Endothelial cell of umbilical vein (primary cell): ENCODE measurements at regions not wholly inside any gene's neighbourhood (a gene's known extent, or its start where the extent isn't known, plus 50 kb on each side); places are given as distances from the start of the nearest gene placed in this dataset.

Experiments used
- BruUV-seq: library from RNA; stranded (reverse); fragments of 400-500 nt; replicated peaks from 2 replicates; lab custom pipeline; 2021; lab: Mats Ljungman, UMichigan
- CTCF ChIA-PET: fragments of 300-600, 350-600 bp; sonication (Branson Sonifier 250); formaldehyde crosslinking; loops from one replicate; lab custom pipeline; 2021; ENCODE audit warnings: antibody characterized with exemption, inconsistent platforms; lab: Charles Lee
- POLR2A ChIA-PET: fragments of 300-600, 350-600 bp; sonication (Branson Sonifier 250); formaldehyde crosslinking; loops from one replicate; lab custom pipeline; 2021; ENCODE audit warnings: antibody characterized with exemption, inconsistent platforms; lab: Charles Lee
- DNase-seq: peaks from one replicate; pipeline ENCODE4 v3.0.0-alpha.2; 2011; ENCODE audit warnings: low read depth, low spot score
- FAIRE-seq: peaks from 2 replicates; lab custom pipeline; 2011; peaks lifted over from hg19 to GRCh38; lab: Jason Lieb, UNC
- H2AFZ ChIP-seq: 2 replicates; pipeline ENCODE4 v1.6.0; 2012; ENCODE audit warnings: low read depth, low read length, control low read depth, inconsistent platforms
- H3K27ac ChIP-seq: 2 replicates; pipeline ENCODE4 v1.5.1; 2011; ENCODE audit warnings: low read depth, mild to moderate bottlenecking, control low read depth, low read length, moderate library complexity; ENCODE audit not compliant: insufficient read depth
- H3K27me3 ChIP-seq, 2 experiments: 2 replicates each; pipeline versions ENCODE4 v1.6.0 to v1.6.1; 2011; ENCODE audit warnings: low read length in 2 of 2, mixed read lengths in 1 of 2; ENCODE audit not compliant: control insufficient read depth in 2 of 2, insufficient read depth in 2 of 2
- H3K36me3 ChIP-seq, 2 experiments: 2 replicates in 1 of 2; 3 replicates in 1 of 2; pipeline ENCODE4 v1.5.1; 2011; ENCODE audit warnings: low read length in 2 of 2, mild to moderate bottlenecking in 1 of 2, moderate library complexity in 1 of 2; ENCODE audit not compliant: control insufficient read depth in 2 of 2, insufficient read depth in 2 of 2; ENCODE audit errors: extremely low read depth in 1 of 2
- H3K4me1 ChIP-seq: 3 replicates; pipeline ENCODE4 v1.5.1; 2011; ENCODE audit warnings: mild to moderate bottlenecking, low read length; ENCODE audit not compliant: control insufficient read depth, insufficient read depth; ENCODE audit errors: extremely low read depth
- H3K4me2 ChIP-seq: 2 replicates; pipeline ENCODE4 v1.6.1; 2011; ENCODE audit warnings: low read length, control low read depth, mixed read lengths; ENCODE audit not compliant: insufficient read depth
- H3K4me3 ChIP-seq, 3 experiments: fragments of 200-600 bp in 1 of 3; sonication (generic), shearing (Covaris generic) in 1 of 3; replicated peaks in 1 of 3; 2 replicates each; pipeline ENCODE4 v1.5.1; 2011 to 2016; ENCODE audit warnings: control low read depth in 3 of 3, low read length in 3 of 3, mild to moderate bottlenecking in 2 of 3, inconsistent platforms in 1 of 3, low read depth in 1 of 3, moderate library complexity in 1 of 3; ENCODE audit not compliant: insufficient read depth in 1 of 3
- H3K79me2 ChIP-seq: 2 replicates; pipeline ENCODE4 v1.6.0; 2012; ENCODE audit warnings: low read length, inconsistent platforms; ENCODE audit not compliant: control insufficient read depth, insufficient read depth
- H3K9ac ChIP-seq: replicated peaks from 2 replicates; pipeline ENCODE3; 2011; ENCODE audit warnings: low read length, control low read depth; ENCODE audit not compliant: insufficient read depth; ENCODE audit errors: extremely low read depth
- H3K9me1 ChIP-seq: replicated peaks from 3 replicates; pipeline ENCODE4 v1.6.0; 2011; ENCODE audit warnings: mild to moderate bottlenecking, low read length; ENCODE audit not compliant: control insufficient read depth, insufficient read depth; ENCODE audit errors: extremely low read depth
- H3K9me3 ChIP-seq: replicated peaks from 2 replicates; pipeline ENCODE4 v1.5.1; 2012; ENCODE audit warnings: low read length, inconsistent platforms; ENCODE audit not compliant: control insufficient read depth, insufficient read depth
- H4K20me1 ChIP-seq: replicated peaks from 2 replicates; pipeline ENCODE3; 2011; ENCODE audit warnings: mild to moderate bottlenecking, low read length; ENCODE audit not compliant: control insufficient read depth, insufficient read depth; ENCODE audit errors: extremely low read depth
- CTCF ChIP-seq, 2 donors: IDR thresholded peaks; 1 replicate in 1 of 2; 2 replicates in 1 of 2; pipeline ENCODE4 v1.5.1; 2011; ENCODE audit warnings: low read length in 2 of 2, mild to moderate bottlenecking in 2 of 2, moderate library complexity in 2 of 2, control low read depth in 1 of 2, inconsistent platforms in 1 of 2, low read depth in 1 of 2; ENCODE audit not compliant: insufficient read depth in 1 of 2; ENCODE audit errors: extremely low read depth in 1 of 2
- EZH2 ChIP-seq: IDR thresholded peaks from 2 replicates; pipeline ENCODE4 v1.6.1; 2012; ENCODE audit warnings: borderline replicate concordance, low read depth, mild to moderate bottlenecking, moderate library complexity, low read length, inconsistent platforms; ENCODE audit not compliant: severe bottlenecking
- FOS ChIP-seq: IDR thresholded peaks from 2 replicates; pipeline ENCODE4 v1.6.1; 2011; ENCODE audit warnings: mild to moderate bottlenecking, low read length, moderate library complexity, borderline replicate concordance; ENCODE audit not compliant: insufficient read depth
- GATA2 ChIP-seq: IDR thresholded peaks from 2 replicates; pipeline ENCODE4 v1.7.0; 2011; ENCODE audit warnings: low read depth, mild to moderate bottlenecking, moderate library complexity, mixed read lengths, low read length; ENCODE audit not compliant: insufficient read length, insufficient read depth
- JUN ChIP-seq: IDR thresholded peaks from 2 replicates; pipeline ENCODE4 v1.6.1; 2011; ENCODE audit warnings: borderline replicate concordance, low read depth; ENCODE audit not compliant: insufficient read length, insufficient read depth
- MAX ChIP-seq: IDR thresholded peaks from 2 replicates; pipeline ENCODE4 v1.6.1; 2011; ENCODE audit not compliant: insufficient read depth, insufficient read length
- MYC ChIP-seq: IDR thresholded peaks from one replicate; pipeline ENCODE4 v1.6.1; 2011; ENCODE audit warnings: mild to moderate bottlenecking, low read depth, low read length
- POLR2A ChIP-seq: IDR thresholded peaks from 2 replicates; pipeline ENCODE4 v1.6.1; 2012; ENCODE audit warnings: low read depth, mild to moderate bottlenecking, control low read depth, low read length
- POLR2AphosphoS5 ChIP-seq: IDR thresholded peaks from 2 replicates; pipeline ENCODE4 v1.6.1; 2012; ENCODE audit warnings: low read depth, mild to moderate bottlenecking, control low read depth, low read length, moderate library complexity; ENCODE audit not compliant: insufficient read depth
- dilution Hi-C: fragments of 300-500 bp; cut with MboI; formaldehyde crosslinking; loops from one replicate; pipeline ENCODE4 v1.15.0; 2019; ENCODE audit warnings: low sequenced_read_pairs; ENCODE audit not compliant: extremely low pct_ligation_motif_present
- intact Hi-C: fragments of 100-400 bp; cut with micrococcal nuclease; formaldehyde crosslinking; loops from one replicate; pipeline ENCODE4 v1.10.0; 2022

- dilution Hi-C loops (no loop called here), intact Hi-C loops (no loop called here)
- ChIA-PET CTCF (no interaction called here), POLR2A (no interaction called here)
- Histone ChIP-seq H3K9me3 (no peaks in the 10 kb centered on the region), H3K27me3 (peaks cover 0 to 6% of the 10 kb centered on the region in 2 experiments), H3K9ac (no peak overlapping the region), H4K20me1 (no peaks in the 10 kb centered on the region), H3K79me2 (no peaks in the 10 kb centered on the region), H3K27ac (no peak overlapping the region), H3K9me1 (no peaks in the 10 kb centered on the region), H3K4me3 (no peak overlapping the region), H3K36me3 (no peaks in the 10 kb centered on the region), H2AFZ (no peak overlapping the region), H3K4me1 (no peaks in the 10 kb centered on the region), H3K4me2 (no peak overlapping the region)
- FAIRE-seq = no peak
- no peak for DNase-seq
- no peak for TF ChIP-seq FOS
- no peak for TF ChIP-seq POLR2A
- no peak for TF ChIP-seq GATA2
- TF ChIP-seq JUN = no peak
- no peak for TF ChIP-seq MAX
- TF ChIP-seq POLR2AphosphoS5 = no peak
- no peak for TF ChIP-seq EZH2
- no peak for TF ChIP-seq CTCF (IDR thresholded peaks at IDR 0.05; ENCODE audit: extremely low read depth in 1 of 2, insufficient read depth in 1 of 2, low read depth in 1 of 2, low read length in 2 of 2)
- no peak for TF ChIP-seq MYC
- BruUV-seq = no TSS peak
These were observed 77.8 kb downstream of the PDE6H start for GRCh38 chr12:15050659-15051058.
